CD14-positive monocyte (primary cell): ENCODE measurements at regions not wholly inside any gene's neighbourhood (a gene's known extent, or its start where the extent isn't known, plus 50 kb on each side); places are given as distances from the start of the nearest gene placed in this dataset.
A peak's percentile ranks its signal among the peaks of the same experiment; 100 is the strongest.

Experiments
- DNase-seq, 3 donors: peaks; one replicate each; pipeline ENCODE4 v3.0.0-alpha.2; 2011 to 2022
- H2AFZ ChIP-seq: 2 replicates; pipeline ENCODE4 v1.6.0; 2012; ENCODE audit warnings: mild to moderate bottlenecking, low read depth, low read length, inconsistent platforms; ENCODE audit not compliant: insufficient read depth, poor library complexity, severe bottlenecking
- H3K27ac ChIP-seq, 2 donors: 1 replicate in 1 of 2; 2 replicates in 1 of 2; pipeline ENCODE4 v1.5.1; 2012 to 2013; ENCODE audit warnings: low read length in 2 of 2, control low read depth in 1 of 2, inconsistent platforms in 1 of 2, low read depth in 1 of 2, mild to moderate bottlenecking in 1 of 2
- H3K27me3 ChIP-seq, 2 donors: one replicate each; pipeline versions ENCODE4 v1.6.0 to v1.6.1; 2011 to 2013; ENCODE audit warnings: low read length in 2 of 2; ENCODE audit not compliant: control insufficient read depth in 2 of 2, insufficient read depth in 2 of 2
- H3K36me3 ChIP-seq, 2 donors: replicated peaks in 1 of 2; 1 replicate in 1 of 2; 2 replicates in 1 of 2; pipeline versions ENCODE4 v1.5.1 to v1.6.1; 2012 to 2013; ENCODE audit warnings: low read length in 2 of 2, control low read depth in 1 of 2, inconsistent platforms in 1 of 2, mild to moderate bottlenecking in 1 of 2; ENCODE audit not compliant: insufficient read depth in 2 of 2, control insufficient read depth in 1 of 2
- H3K4me1 ChIP-seq, 2 donors: 1 replicate in 1 of 2; 2 replicates in 1 of 2; pipeline versions ENCODE4 v1.5.1 to v1.6.1; 2012 to 2013; ENCODE audit warnings: low read length in 2 of 2, control low read depth in 1 of 2, inconsistent platforms in 1 of 2, mild to moderate bottlenecking in 1 of 2, moderate library complexity in 1 of 2; ENCODE audit not compliant: insufficient read depth in 2 of 2, control insufficient read depth in 1 of 2
- H3K4me2 ChIP-seq: replicated peaks from 2 replicates; pipeline ENCODE3; 2012; ENCODE audit warnings: low read length, moderate library complexity, mild to moderate bottlenecking; ENCODE audit not compliant: poor library complexity, severe bottlenecking; ENCODE audit errors: extremely low read depth
- H3K4me3 ChIP-seq, 3 experiments: fragments of 200-600 bp in 1 of 3; sonication (generic) in 1 of 3; replicated peaks in 1 of 3; 1 replicate in 2 of 3; 2 replicates in 1 of 3; pipeline ENCODE4 v1.5.1; 2011 to 2013; ENCODE audit warnings: low read length in 3 of 3, mild to moderate bottlenecking in 3 of 3, control low read depth in 2 of 3, low read depth in 2 of 3, inconsistent platforms in 1 of 3, moderate library complexity in 1 of 3
- H3K79me2 ChIP-seq: 2 replicates; pipeline ENCODE4 v1.6.0; 2012; ENCODE audit warnings: mild to moderate bottlenecking, control low read depth, inconsistent platforms, low read length, moderate library complexity; ENCODE audit not compliant: insufficient read depth
- H3K9ac ChIP-seq: 2 replicates; pipeline ENCODE4 v1.6.0; 2017; ENCODE audit warnings: low read length, mild to moderate bottlenecking; ENCODE audit not compliant: insufficient read depth, poor library complexity, severe bottlenecking
- H3K9me3 ChIP-seq, 2 donors: replicated peaks in 1 of 2; 1 replicate in 1 of 2; 2 replicates in 1 of 2; pipeline versions ENCODE4 v1.5.1 to v1.6.1; 2012 to 2013; ENCODE audit warnings: low read length in 2 of 2, control low read depth in 1 of 2; ENCODE audit not compliant: control insufficient read depth in 1 of 2, insufficient read depth in 1 of 2
- H4K20me1 ChIP-seq: 2 replicates; pipeline ENCODE4 v1.6.0; 2012; ENCODE audit warnings: mild to moderate bottlenecking, low read length, control low read depth, moderate library complexity; ENCODE audit not compliant: insufficient read depth
- H3K27ac Mint-ChIP-seq, 7 donors: one replicate each; pipeline ENCODE4 v1.8.0; 2020; ENCODE audit warnings: mild to moderate bottlenecking in 7 of 7, mixed read lengths in 7 of 7, moderate library complexity in 6 of 7, inconsistent platforms in 2 of 7
- H3K27me3 Mint-ChIP-seq, 3 donors: one replicate each; pipeline ENCODE4 v1.8.0; 2021 to 2022; ENCODE audit warnings: low read depth in 3 of 3, mild to moderate bottlenecking in 3 of 3, mixed read lengths in 3 of 3, moderate library complexity in 3 of 3, inconsistent platforms in 1 of 3
- H3K36me3 Mint-ChIP-seq, 2 donors: one replicate each; pipeline ENCODE4 v1.8.0; 2020; ENCODE audit warnings: mixed read lengths in 2 of 2, inconsistent platforms in 1 of 2, mild to moderate bottlenecking in 1 of 2
- H3K4me1 Mint-ChIP-seq: one replicate; pipeline ENCODE4 v1.8.0; 2020; ENCODE audit warnings: mild to moderate bottlenecking, mixed read lengths
- H3K4me3 Mint-ChIP-seq, 2 donors: one replicate each; pipeline ENCODE4 v1.8.0; 2020; ENCODE audit warnings: mild to moderate bottlenecking in 2 of 2, mixed read lengths in 2 of 2, moderate library complexity in 1 of 2
- H3K9me3 Mint-ChIP-seq, 7 donors: one replicate each; pipeline ENCODE4 v1.8.0; 2020 to 2022; ENCODE audit warnings: mixed read lengths in 7 of 7, mild to moderate bottlenecking in 6 of 7, moderate library complexity in 6 of 7, inconsistent platforms in 2 of 7
- WGBS: methylation state at CpG from one replicate; pipeline ENCODE4 v1.1.5; 2013; ENCODE audit warnings: missing lambda C conversion rate; ENCODE audit not compliant: insufficient coverage; 5-methylcytosine and 5-hydroxymethylcytosine counted together
- intact Hi-C, 2 donors: fragments of 100-400 bp; cut with micrococcal nuclease; formaldehyde crosslinking; loops; one replicate each; pipeline versions ENCODE4 v1.15.0 to v1.15.1; 2023
- TF ChIP-seq, protein P1 (sequence below): fragments of 200-600 bp; IDR thresholded peaks from one replicate; pipeline ENCODE4 v1.8.0; 2022; ENCODE audit warnings: antibody characterized with exemption, mild to moderate bottlenecking

DNA sequence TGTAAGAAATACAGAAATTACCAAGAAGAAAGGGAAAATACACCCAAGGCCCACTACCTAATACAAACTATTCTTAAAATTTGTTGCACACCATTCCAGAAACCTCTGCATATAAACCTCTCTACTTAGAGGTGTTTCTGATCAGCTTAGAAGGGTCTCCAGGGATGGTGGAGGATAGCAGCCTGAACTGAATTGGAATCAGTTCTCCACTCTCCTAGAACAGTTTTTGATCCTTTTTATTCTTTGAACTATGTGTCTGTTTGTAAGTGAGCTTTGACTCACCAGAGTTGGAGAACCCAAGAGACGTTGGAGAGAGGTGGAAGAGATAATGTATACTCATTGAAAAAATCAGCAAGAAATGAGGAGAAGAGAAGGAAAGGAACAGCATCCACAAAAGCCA, 96.6 kb upstream of the OTUD4 start:
- WGBS, result 60% methylated on average over 1 of the region's 1 CpG
- intact Hi-C loops, result no loop called here
- no peak overlapping the region for H2AFZ ChIP-seq

DNA sequence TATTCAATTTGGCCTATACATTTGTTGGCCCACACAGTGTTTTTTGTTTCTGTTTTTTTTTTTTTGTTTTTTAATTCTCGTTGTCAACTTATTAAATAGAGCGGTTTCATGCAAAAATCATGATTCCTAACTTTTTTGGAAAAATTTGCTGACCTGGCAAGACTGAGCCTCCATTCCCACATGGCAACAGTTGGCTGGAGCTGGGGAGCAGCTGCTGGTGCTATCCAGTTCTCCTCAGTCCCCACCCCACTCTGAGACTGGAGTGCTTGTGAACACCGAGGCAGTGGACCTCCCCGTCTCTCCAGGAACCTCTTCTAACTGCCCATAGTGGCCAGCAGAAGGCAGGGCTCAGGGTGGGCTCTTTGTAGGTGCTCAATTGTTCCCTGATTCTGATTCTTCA, 95.7 kb upstream of the OTUD4 start:
- Histone ChIP-seq H3K27ac (no peak overlapping the region), H2AFZ (no peak overlapping the region), H3K4me3 (no peak overlapping the region), H3K4me1 (no peaks in the 10 kb centered on the region), H3K27me3 (no peaks in the 10 kb centered on the region), H4K20me1 (no peaks in the 10 kb centered on the region), H3K36me3 (no peaks in the 10 kb centered on the region), H3K79me2 (no peaks in the 10 kb centered on the region), H3K9ac (no peak overlapping the region), H3K4me2 (no peak overlapping the region), H3K9me3 (no peaks in the 10 kb centered on the region)
- H3K27ac Mint-ChIP-seq, result no peak overlapping the region
- no peaks in the 10 kb centered on the region for H3K4me1 Mint-ChIP-seq
- intact Hi-C loops, result no loop called here
- H3K4me3 Mint-ChIP-seq, result no peak overlapping the region
- no peaks in the 10 kb centered on the region for H3K36me3 Mint-ChIP-seq
- TF ChIP-seq, protein P1, sequence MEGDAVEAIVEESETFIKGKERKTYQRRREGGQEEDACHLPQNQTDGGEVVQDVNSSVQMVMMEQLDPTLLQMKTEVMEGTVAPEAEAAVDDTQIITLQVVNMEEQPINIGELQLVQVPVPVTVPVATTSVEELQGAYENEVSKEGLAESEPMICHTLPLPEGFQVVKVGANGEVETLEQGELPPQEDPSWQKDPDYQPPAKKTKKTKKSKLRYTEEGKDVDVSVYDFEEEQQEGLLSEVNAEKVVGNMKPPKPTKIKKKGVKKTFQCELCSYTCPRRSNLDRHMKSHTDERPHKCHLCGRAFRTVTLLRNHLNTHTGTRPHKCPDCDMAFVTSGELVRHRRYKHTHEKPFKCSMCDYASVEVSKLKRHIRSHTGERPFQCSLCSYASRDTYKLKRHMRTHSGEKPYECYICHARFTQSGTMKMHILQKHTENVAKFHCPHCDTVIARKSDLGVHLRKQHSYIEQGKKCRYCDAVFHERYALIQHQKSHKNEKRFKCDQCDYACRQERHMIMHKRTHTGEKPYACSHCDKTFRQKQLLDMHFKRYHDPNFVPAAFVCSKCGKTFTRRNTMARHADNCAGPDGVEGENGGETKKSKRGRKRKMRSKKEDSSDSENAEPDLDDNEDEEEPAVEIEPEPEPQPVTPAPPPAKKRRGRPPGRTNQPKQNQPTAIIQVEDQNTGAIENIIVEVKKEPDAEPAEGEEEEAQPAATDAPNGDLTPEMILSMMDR, result no peak
- DNase-seq, result no peak
- WGBS, result 93% methylated on average over 2 of the region's 4 CpGs
- peaks cover 0 to 6% (median 4%) of the 10 kb centered on the region in 7 donors for H3K9me3 Mint-ChIP-seq
- H3K27me3 Mint-ChIP-seq, result peaks cover 0 to 2% (median 2%) of the 10 kb centered on the region in 3 donors

More for the DNA sequence above, 96.6 kb upstream of the OTUD4 start:
- Mint-ChIP-seq H3K4me3 (no peak overlapping the region), H3K27ac (peak overlapping the region in 1 of 7 donors; percentile 31), H3K4me1 (no peaks in the 10 kb centered on the region), H3K9me3 (peaks cover 0 to 6% (median 3%) of the 10 kb centered on the region in 7 donors), H3K36me3 (no peaks in the 10 kb centered on the region), H3K27me3 (peaks cover 0 to 2% (median 2%) of the 10 kb centered on the region in 3 donors)
- Histone ChIP-seq H3K36me3 (no peaks in the 10 kb centered on the region), H3K27me3 (no peaks in the 10 kb centered on the region), H3K4me1 (no peaks in the 10 kb centered on the region), H3K9ac (no peak overlapping the region), H3K4me3 (no peak overlapping the region), H3K9me3 (no peaks in the 10 kb centered on the region), H3K4me2 (no peak overlapping the region), H3K27ac (no peak overlapping the region), H3K79me2 (no peaks in the 10 kb centered on the region), H4K20me1 (no peaks in the 10 kb centered on the region)
- TF ChIP-seq, protein P1, result no peak
- DNase-seq, result no peak
